ENCODE measurements at regions not wholly inside any gene's neighbourhood (a gene's known extent, or its start where the extent isn't known, plus 50 kb on each side); places are given as distances from the start of the nearest gene placed in this dataset.

DNA sequence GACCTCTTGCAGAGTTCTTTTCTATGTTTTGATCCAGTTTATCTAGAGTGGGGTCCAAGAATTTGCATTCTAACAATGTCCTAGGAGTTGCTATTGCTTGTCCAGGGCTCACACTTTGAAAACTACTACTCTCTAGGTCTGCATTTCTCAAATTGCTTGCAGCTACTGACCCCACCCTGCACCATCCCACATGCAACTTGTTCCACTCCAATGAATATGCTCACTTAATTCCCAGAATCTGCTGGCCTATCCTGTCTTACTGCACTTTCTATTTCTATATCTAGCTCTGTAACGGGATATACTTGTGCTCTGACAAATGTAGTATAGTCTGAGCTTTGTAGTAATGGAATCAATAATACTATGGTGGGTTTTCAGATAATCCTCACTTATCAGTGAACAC is 570.3 kb downstream of the IQCM start:
- Histone ChIP-seq H3K9me3 (ENCODE audit: control insufficient read depth, insufficient read depth, low read length) (no peaks in the 10 kb centered on the region), H3K36me3 (ENCODE audit: control insufficient read depth, insufficient read depth, low read length) (no peaks in the 10 kb centered on the region), H3K4me3 (ENCODE audit: low read length) (no peak overlapping the region), H3K27ac (ENCODE audit: low read length) (no peak overlapping the region), H3K27me3 (ENCODE audit: control insufficient read depth, insufficient read depth, low read length) (no peaks in the 10 kb centered on the region), H3K4me1 (ENCODE audit: control insufficient read depth, insufficient read depth, low read length) (no peaks in the 10 kb centered on the region)
- DNase-seq (no peak), ATAC-seq (no peak)
- 100% methylated on average over 1 of the region's 1 CpG for WGBS (ENCODE audit: insufficient coverage)
- Mint-ChIP-seq H3K36me3 (no peaks in the 10 kb centered on the region), H3K9me3 (peaks cover 6 to 12% of the 10 kb centered on the region in 2 donors), H3K27ac (no peak overlapping the region), H3K4me3 (no peak overlapping the region), H3K27me3 (ENCODE audit: low read depth in 2 of 2) (no peaks in the 10 kb centered on the region), H3K4me1 (no peaks in the 10 kb centered on the region)
- intact Hi-C loops (cut with micrococcal nuclease), result no loop called here
- TF ChIP-seq, protein P1, sequence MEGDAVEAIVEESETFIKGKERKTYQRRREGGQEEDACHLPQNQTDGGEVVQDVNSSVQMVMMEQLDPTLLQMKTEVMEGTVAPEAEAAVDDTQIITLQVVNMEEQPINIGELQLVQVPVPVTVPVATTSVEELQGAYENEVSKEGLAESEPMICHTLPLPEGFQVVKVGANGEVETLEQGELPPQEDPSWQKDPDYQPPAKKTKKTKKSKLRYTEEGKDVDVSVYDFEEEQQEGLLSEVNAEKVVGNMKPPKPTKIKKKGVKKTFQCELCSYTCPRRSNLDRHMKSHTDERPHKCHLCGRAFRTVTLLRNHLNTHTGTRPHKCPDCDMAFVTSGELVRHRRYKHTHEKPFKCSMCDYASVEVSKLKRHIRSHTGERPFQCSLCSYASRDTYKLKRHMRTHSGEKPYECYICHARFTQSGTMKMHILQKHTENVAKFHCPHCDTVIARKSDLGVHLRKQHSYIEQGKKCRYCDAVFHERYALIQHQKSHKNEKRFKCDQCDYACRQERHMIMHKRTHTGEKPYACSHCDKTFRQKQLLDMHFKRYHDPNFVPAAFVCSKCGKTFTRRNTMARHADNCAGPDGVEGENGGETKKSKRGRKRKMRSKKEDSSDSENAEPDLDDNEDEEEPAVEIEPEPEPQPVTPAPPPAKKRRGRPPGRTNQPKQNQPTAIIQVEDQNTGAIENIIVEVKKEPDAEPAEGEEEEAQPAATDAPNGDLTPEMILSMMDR (IDR thresholded peaks at IDR 0.05), result no peak

DNA sequence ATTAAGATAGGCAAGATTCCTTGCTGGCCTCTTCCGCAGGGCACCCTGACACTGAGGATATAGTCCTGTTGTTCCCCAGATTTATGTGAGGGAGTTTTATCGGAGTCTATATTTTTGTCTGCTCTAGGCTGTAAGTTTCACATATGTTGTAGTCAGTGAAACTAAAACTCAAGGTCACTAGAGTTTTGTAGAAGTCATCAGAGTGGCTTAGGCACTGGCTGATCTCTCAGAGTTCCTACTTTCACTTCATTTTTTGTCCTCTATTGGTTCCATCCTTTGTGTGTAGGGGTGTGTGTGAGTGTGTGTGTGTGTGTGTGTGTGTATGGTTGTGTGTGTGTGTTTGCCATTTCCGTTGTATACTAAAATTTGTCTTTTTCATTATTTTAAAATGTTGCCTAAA is 577.5 kb downstream of the IQCM start:
- Mint-ChIP-seq H3K4me3 (no peak overlapping the region), H3K36me3 (no peaks in the 10 kb centered on the region), H3K27ac (no peak overlapping the region), H3K9me3 (peaks cover 4 to 10% of the 10 kb centered on the region in 2 donors), H3K4me1 (no peaks in the 10 kb centered on the region), H3K27me3 (ENCODE audit: low read depth in 2 of 2) (no peaks in the 10 kb centered on the region)
- Histone ChIP-seq H3K4me1 (ENCODE audit: control insufficient read depth, insufficient read depth, low read length) (no peaks in the 10 kb centered on the region), H3K4me3 (ENCODE audit: low read length) (no peak overlapping the region), H3K9me3 (ENCODE audit: control insufficient read depth, insufficient read depth, low read length) (no peaks in the 10 kb centered on the region), H3K36me3 (ENCODE audit: control insufficient read depth, insufficient read depth, low read length) (no peaks in the 10 kb centered on the region), H3K27me3 (ENCODE audit: control insufficient read depth, insufficient read depth, low read length) (no peaks in the 10 kb centered on the region), H3K27ac (ENCODE audit: low read length) (no peak overlapping the region)
- no peak for ATAC-seq
- TF ChIP-seq, protein P1 (IDR thresholded peaks at IDR 0.05), result no peak
- 97% methylated on average over 2 of the region's 3 CpGs for WGBS (ENCODE audit: insufficient coverage)
- DNase-seq, result no peak
- intact Hi-C loops (cut with micrococcal nuclease), result no loop called here

DNA sequence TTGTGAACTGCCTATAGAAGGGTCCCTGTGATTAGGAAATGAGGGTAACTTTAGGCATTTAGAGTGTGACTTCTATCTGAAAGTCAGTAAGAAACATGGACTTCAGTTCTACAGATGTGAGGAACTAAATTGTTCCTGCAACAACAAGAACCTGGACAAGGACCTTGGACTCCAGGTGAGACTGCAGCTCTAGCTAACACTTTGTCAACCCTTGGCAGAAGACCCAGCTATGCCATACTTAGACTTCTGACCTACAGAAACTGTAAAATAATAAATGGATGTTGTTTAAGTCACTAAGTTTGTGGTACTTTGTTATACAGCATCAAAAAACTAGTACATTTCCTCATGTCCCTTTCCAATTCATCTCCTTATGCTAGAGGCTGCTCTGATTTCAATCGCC is 580.8 kb downstream of the IQCM start:
- Histone ChIP-seq H3K9me3 (ENCODE audit: control insufficient read depth, insufficient read depth, low read length) (no peaks in the 10 kb centered on the region), H3K4me1 (ENCODE audit: control insufficient read depth, insufficient read depth, low read length) (no peaks in the 10 kb centered on the region), H3K27ac (ENCODE audit: low read length) (no peak overlapping the region), H3K4me3 (ENCODE audit: low read length) (no peak overlapping the region), H3K27me3 (ENCODE audit: control insufficient read depth, insufficient read depth, low read length) (no peaks in the 10 kb centered on the region), H3K36me3 (ENCODE audit: control insufficient read depth, insufficient read depth, low read length) (no peaks in the 10 kb centered on the region)
- H3K9me3 Mint-ChIP-seq, result peaks cover 5 to 16% of the 10 kb centered on the region in 2 donors
- H3K4me1 Mint-ChIP-seq, result no peaks in the 10 kb centered on the region
- no CpG with 5 or more reads among the region's 1 CpG for WGBS (ENCODE audit: insufficient coverage)
- H3K36me3 Mint-ChIP-seq, result no peaks in the 10 kb centered on the region
- DNase-seq (no peak), ATAC-seq (no peak)
- TF ChIP-seq, protein P1 (IDR thresholded peaks at IDR 0.05), result no peak
- no peak overlapping the region for H3K27ac Mint-ChIP-seq
- H3K4me3 Mint-ChIP-seq, result no peak overlapping the region
- intact Hi-C loops (cut with micrococcal nuclease), result no loop called here
- H3K27me3 Mint-ChIP-seq (ENCODE audit: low read depth in 2 of 2), result no peaks in the 10 kb centered on the region

DNA sequence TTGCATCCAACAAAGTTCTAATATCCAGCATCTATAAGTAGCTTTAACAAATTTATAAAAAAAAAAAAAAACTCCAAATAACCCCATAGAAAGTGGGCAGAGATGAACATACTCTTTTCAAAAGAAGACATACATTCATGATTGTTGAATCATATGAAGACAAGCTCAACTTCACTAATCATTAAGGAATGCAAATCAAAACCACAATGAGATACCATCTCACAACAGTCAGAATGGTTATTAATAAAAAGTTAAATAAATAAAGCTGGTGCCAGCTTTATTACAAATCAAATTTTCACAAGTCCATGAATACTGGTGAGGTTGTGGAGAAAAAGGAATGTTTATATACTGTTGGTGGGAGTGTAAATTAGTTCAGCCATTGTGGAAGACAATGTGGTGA is 592.0 kb downstream of the IQCM start:
- Mint-ChIP-seq H3K36me3 (peaks cover 6% of the 10 kb centered on the region), H3K4me3 (no peak overlapping the region), H3K9me3 (peaks cover 17 to 18% of the 10 kb centered on the region in 2 donors), H3K27ac (no peak overlapping the region), H3K27me3 (ENCODE audit: low read depth in 2 of 2) (no peaks in the 10 kb centered on the region), H3K4me1 (no peaks in the 10 kb centered on the region)
- H3K4me3 ChIP-seq (ENCODE audit: low read length), result no peak overlapping the region
- ATAC-seq (no peak), DNase-seq (no peak)
- H3K27me3 ChIP-seq (ENCODE audit: control insufficient read depth, insufficient read depth, low read length), result no peaks in the 10 kb centered on the region
- no peaks in the 10 kb centered on the region for H3K36me3 ChIP-seq (ENCODE audit: control insufficient read depth, insufficient read depth, low read length)
- intact Hi-C loops (cut with micrococcal nuclease), result no loop called here
- H3K27ac ChIP-seq (ENCODE audit: low read length), result no peak overlapping the region
- TF ChIP-seq, protein P1 (IDR thresholded peaks at IDR 0.05), result no peak
- H3K9me3 ChIP-seq (ENCODE audit: control insufficient read depth, insufficient read depth, low read length), result peaks cover 7% of the 10 kb centered on the region
- H3K4me1 ChIP-seq (ENCODE audit: control insufficient read depth, insufficient read depth, low read length), result no peaks in the 10 kb centered on the region

Measured in natural killer cell (primary cell).